ENCODE measurements at regions not wholly inside any gene's neighbourhood (a gene's known extent, or its start where the extent isn't known, plus 50 kb on each side); places are given as distances from the start of the nearest gene placed in this dataset.

GRCh38 chr10:8192301-8192700, 137.8 kb downstream of the GATA3 start:
- H3K9me3 ChIP-seq, result no peaks in the 10 kb centered on the region
- ATAC-seq, result no peak
- no peaks in the 10 kb centered on the region for H3K27me3 ChIP-seq
- TF ChIP-seq CTCF (IDR thresholded peaks at IDR 0.05), result no peak
- H3K36me3 ChIP-seq, result no peaks in the 10 kb centered on the region
- no peak overlapping the region for H3K27ac ChIP-seq
- DNase-seq, result no peak
- H3K4me1 ChIP-seq, result no peaks in the 10 kb centered on the region
- intact Hi-C loops (cut with DNase I), result no loop called here
- H3K4me3 ChIP-seq, result no peak overlapping the region

- intact Hi-C loops (cut with DNase I), result no loop called here
These were observed 139.1 kb downstream of the GATA3 start for GRCh38 chr10:8193546-8193945.

GRCh38 chr10:8194050-8194449, 139.6 kb downstream of the GATA3 start:
- ATAC-seq (no peak), DNase-seq (no peak)
- Histone ChIP-seq H3K27me3 (no peaks in the 10 kb centered on the region), H3K9me3 (no peaks in the 10 kb centered on the region), H3K4me1 (no peaks in the 10 kb centered on the region), H3K4me3 (no peak overlapping the region), H3K27ac (no peak overlapping the region), H3K36me3 (no peaks in the 10 kb centered on the region)
- intact Hi-C loops (cut with DNase I), result no loop called here
- TF ChIP-seq CTCF (IDR thresholded peaks at IDR 0.05), result no peak

More at GRCh38 chr10:8193546-8193945, 139.1 kb downstream of the GATA3 start:
- no peak for ATAC-seq
- Histone ChIP-seq H3K36me3 (no peaks in the 10 kb centered on the region), H3K9me3 (no peaks in the 10 kb centered on the region), H3K4me3 (no peak overlapping the region), H3K4me1 (no peaks in the 10 kb centered on the region), H3K27ac (no peak overlapping the region), H3K27me3 (no peaks in the 10 kb centered on the region)
- no peak for TF ChIP-seq CTCF (IDR thresholded peaks at IDR 0.05)
- DNase-seq, result no peak

GRCh38 chr10:8206882-8207281, 152.4 kb downstream of the GATA3 start:
- no peak for DNase-seq
- Histone ChIP-seq H3K27ac (no peak overlapping the region), H3K27me3 (no peaks in the 10 kb centered on the region), H3K4me3 (no peak overlapping the region), H3K36me3 (no peaks in the 10 kb centered on the region), H3K4me1 (no peaks in the 10 kb centered on the region), H3K9me3 (no peaks in the 10 kb centered on the region)
- no peak for TF ChIP-seq CTCF (IDR thresholded peaks at IDR 0.05)
- no peak for ATAC-seq
- intact Hi-C loops (cut with DNase I), result no loop called here

- H3K9me3 ChIP-seq, result no peaks in the 10 kb centered on the region
- TF ChIP-seq CTCF (IDR thresholded peaks at IDR 0.05), result no peak
- ATAC-seq, result no peak
- H3K4me1 ChIP-seq, result no peaks in the 10 kb centered on the region
- H3K4me3 ChIP-seq, result no peak overlapping the region
- intact Hi-C loops (cut with DNase I), result no loop called here
- DNase-seq, result no peak
- H3K27ac ChIP-seq, result no peak overlapping the region
- no peaks in the 10 kb centered on the region for H3K27me3 ChIP-seq
- H3K36me3 ChIP-seq, result no peaks in the 10 kb centered on the region
These were observed 157.1 kb downstream of the GATA3 start for GRCh38 chr10:8211631-8212030.

GRCh38 chr10:8213735-8214134, 159.2 kb downstream of the GATA3 start:
- Histone ChIP-seq H3K36me3 (no peaks in the 10 kb centered on the region), H3K4me3 (no peak overlapping the region), H3K27ac (no peak overlapping the region), H3K9me3 (no peaks in the 10 kb centered on the region), H3K4me1 (no peaks in the 10 kb centered on the region), H3K27me3 (no peaks in the 10 kb centered on the region)
- no peak for DNase-seq
- TF ChIP-seq CTCF (IDR thresholded peaks at IDR 0.05), result no peak
- no peak for ATAC-seq
- intact Hi-C loops (cut with DNase I), result no loop called here
